Left lung (tissue), 4 donors: ENCODE measurements at regions not wholly inside any gene's neighbourhood (a gene's known extent, or its start where the extent isn't known, plus 50 kb on each side); places are given as distances from the start of the nearest gene placed in this dataset.

ENCODE experiments used
- ATAC-seq: fragments of 200-7000 bp; cut with Tn5 transposase; one replicate; pipeline ENCODE4 v1.9.1; 2020; ENCODE audit warnings: moderate library complexity
- DNase-seq, 4 donors: peaks; one replicate each; pipeline ENCODE4 v3.0.0-alpha.2; 2013 to 2020
- H3K27ac ChIP-seq, 2 donors: fragments of 200-600 bp; sonication (generic) in 1 of 2; one replicate each; pipeline versions ENCODE4 v1.5.0 to v1.8.0; 2020 to 2021
- H3K27me3 ChIP-seq, 2 donors: fragments of 200-600 bp; sonication (generic) in 1 of 2; one replicate each; pipeline versions ENCODE4 v1.5.0 to v1.8.0; 2020 to 2021
- H3K36me3 ChIP-seq, 2 donors: fragments of 200-600 bp; sonication (generic) in 1 of 2; one replicate each; pipeline versions ENCODE4 v1.5.0 to v1.8.0; 2020 to 2021
- H3K4me1 ChIP-seq, 2 donors: fragments of 200-600 bp; one replicate each; pipeline ENCODE4 v1.8.0; 2021
- H3K4me3 ChIP-seq, 2 donors: fragments of 200-600 bp; sonication (generic) in 1 of 2; one replicate each; pipeline versions ENCODE4 v1.5.0 to v1.8.0; 2020 to 2021; ENCODE audit warnings: mild to moderate bottlenecking in 1 of 2
- H3K9me3 ChIP-seq, 2 donors: fragments of 200-600 bp; sonication (generic) in 1 of 2; one replicate each; pipeline versions ENCODE4 v1.5.0 to v1.8.0; 2020 to 2021
- intact Hi-C, 2 donors: fragments of 100-400 bp; cut with DNase I; formaldehyde crosslinking; loops; one replicate each; pipeline versions ENCODE4 v1.11.2 to v1.14.2; 2022
- TF ChIP-seq, protein P1 (sequence below), 2 donors: fragments of 200-600 bp; sonication (generic) in 1 of 2; IDR thresholded peaks; one replicate each; pipeline versions ENCODE4 v1.5.0 to v1.8.0; 2021; ENCODE audit warnings: antibody characterized with exemption in 2 of 2
- donor health status: DM: no; HTN: yes; CAD: no.
- donor health status: DM: no; HTN: no; CAD: no.

DNA sequence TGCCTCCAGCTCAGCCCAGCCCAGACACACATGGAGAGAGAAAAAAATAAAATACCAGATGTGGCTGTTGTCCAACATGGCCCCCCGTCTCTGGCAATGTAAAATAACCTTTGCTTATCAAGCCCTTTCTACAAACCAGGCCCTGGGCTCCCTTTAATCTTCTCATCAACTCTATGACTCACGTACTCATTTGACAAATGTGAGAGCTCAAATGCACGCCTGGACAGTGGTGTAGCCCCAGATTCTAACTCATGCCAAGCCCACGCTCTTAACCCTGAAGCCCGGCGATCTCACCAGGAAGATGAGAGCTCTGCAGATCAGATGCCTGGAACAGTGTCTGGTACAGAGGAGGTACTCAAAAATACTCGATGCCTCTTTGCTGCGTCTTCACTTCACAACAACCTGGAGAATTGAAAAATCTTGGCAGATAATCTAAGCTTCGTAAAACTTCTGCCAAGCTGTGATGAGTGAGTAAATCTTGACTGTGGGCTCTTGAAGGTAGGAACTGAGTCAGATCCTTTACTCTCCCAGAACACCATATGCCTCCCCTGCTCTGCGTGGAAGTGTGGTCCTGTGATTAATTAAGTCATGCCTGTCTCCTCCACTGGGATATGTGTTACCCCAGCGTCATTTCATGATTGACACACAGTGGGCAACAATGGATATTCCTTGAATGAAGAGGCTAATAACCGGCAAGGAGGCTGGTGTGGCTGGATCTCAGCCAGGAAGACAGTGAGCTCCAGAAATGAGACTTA is 102.0 kb upstream of the FSTL4 start:
- H3K4me3 ChIP-seq = no peak overlapping the region
- DNase-seq (no peak), ATAC-seq (peak; percentile 27)
- intact Hi-C loops = no loop called here
- TF ChIP-seq, protein P1, sequence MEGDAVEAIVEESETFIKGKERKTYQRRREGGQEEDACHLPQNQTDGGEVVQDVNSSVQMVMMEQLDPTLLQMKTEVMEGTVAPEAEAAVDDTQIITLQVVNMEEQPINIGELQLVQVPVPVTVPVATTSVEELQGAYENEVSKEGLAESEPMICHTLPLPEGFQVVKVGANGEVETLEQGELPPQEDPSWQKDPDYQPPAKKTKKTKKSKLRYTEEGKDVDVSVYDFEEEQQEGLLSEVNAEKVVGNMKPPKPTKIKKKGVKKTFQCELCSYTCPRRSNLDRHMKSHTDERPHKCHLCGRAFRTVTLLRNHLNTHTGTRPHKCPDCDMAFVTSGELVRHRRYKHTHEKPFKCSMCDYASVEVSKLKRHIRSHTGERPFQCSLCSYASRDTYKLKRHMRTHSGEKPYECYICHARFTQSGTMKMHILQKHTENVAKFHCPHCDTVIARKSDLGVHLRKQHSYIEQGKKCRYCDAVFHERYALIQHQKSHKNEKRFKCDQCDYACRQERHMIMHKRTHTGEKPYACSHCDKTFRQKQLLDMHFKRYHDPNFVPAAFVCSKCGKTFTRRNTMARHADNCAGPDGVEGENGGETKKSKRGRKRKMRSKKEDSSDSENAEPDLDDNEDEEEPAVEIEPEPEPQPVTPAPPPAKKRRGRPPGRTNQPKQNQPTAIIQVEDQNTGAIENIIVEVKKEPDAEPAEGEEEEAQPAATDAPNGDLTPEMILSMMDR (IDR thresholded peaks at IDR 0.05) = no peak
- no peaks in the 10 kb centered on the region for H3K27me3 ChIP-seq
- H3K9me3 ChIP-seq = no peaks in the 10 kb centered on the region
- no peaks in the 10 kb centered on the region for H3K36me3 ChIP-seq
- no peaks in the 10 kb centered on the region for H3K4me1 ChIP-seq
- H3K27ac ChIP-seq = no peak overlapping the region

DNA sequence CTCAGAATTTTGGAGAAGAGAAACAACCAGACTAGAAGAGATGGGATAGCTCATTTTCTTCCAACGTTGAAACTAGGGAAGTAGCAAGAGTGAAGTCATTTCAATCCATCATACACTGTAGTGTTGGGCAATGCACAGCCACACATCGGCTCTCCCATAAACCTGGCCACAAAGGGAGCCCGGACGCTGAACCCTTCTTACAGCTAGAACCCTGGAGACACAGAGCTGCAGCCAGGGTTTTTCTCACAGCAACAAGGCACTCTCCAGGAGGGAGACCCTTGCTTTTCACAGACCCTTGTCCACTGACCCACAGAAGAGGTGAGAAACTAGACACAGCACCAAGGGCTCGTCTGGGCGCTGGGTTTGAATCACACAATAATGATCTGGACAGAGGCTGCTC is 101.4 kb upstream of the FSTL4 start:
- no peak overlapping the region for H3K27ac ChIP-seq
- TF ChIP-seq, protein P1 (IDR thresholded peaks at IDR 0.05) = no peak
- no peaks in the 10 kb centered on the region for H3K9me3 ChIP-seq
- DNase-seq (no peak), ATAC-seq (no peak)
- H3K4me1 ChIP-seq = no peaks in the 10 kb centered on the region
- H3K27me3 ChIP-seq = no peaks in the 10 kb centered on the region
- intact Hi-C loops = no loop called here
- no peak overlapping the region for H3K4me3 ChIP-seq
- no peaks in the 10 kb centered on the region for H3K36me3 ChIP-seq

DNA sequence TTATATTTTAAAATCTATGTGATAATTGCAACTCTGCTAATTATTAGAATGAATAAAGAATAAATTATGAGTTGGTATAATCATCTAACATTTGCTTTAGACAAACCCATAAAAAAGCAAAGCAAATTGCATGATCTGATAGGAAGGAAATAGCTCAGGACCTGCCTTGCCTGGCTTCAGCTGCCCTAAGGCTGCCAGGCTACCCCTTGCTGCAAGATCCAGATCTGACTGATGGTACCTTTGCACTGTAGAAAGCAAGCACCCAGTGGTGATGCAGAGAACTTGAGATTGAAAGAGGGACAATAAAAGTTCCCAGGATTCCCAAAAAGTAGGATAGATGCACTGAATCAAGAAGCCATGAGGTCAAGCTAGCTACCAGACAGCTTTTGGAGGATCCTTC is 100.9 kb upstream of the FSTL4 start:
- H3K27me3 ChIP-seq = no peaks in the 10 kb centered on the region
- no peak overlapping the region for H3K27ac ChIP-seq
- intact Hi-C loops = no loop called here
- ATAC-seq (no peak), DNase-seq (no peak)
- no peaks in the 10 kb centered on the region for H3K36me3 ChIP-seq
- no peaks in the 10 kb centered on the region for H3K4me1 ChIP-seq
- TF ChIP-seq, protein P1 (IDR thresholded peaks at IDR 0.05) = no peak
- H3K4me3 ChIP-seq = no peak overlapping the region
- no peaks in the 10 kb centered on the region for H3K9me3 ChIP-seq

DNA sequence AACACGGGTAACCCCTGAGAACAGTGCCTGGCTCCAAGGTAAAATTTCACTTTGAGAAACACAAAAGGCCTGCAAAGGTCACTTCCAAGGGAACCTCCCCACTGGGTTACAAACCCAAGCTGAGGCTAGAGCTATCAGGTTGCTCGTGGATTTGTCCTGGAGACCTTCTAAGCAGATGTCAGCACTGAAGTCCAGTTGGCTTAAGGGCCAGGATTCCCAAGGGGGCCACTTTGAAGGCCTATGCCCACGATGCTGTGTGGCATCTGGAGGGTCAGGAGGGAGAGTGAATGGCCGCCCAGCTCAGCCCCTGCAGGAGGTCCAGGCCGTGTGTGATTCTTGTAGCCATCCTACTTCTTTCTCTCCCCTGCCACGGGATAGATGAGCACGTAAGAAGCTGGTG is 100.2 kb upstream of the FSTL4 start:
- H3K4me3 ChIP-seq = no peak overlapping the region
- no peaks in the 10 kb centered on the region for H3K9me3 ChIP-seq
- TF ChIP-seq, protein P1 (IDR thresholded peaks at IDR 0.05) = no peak

DNA sequence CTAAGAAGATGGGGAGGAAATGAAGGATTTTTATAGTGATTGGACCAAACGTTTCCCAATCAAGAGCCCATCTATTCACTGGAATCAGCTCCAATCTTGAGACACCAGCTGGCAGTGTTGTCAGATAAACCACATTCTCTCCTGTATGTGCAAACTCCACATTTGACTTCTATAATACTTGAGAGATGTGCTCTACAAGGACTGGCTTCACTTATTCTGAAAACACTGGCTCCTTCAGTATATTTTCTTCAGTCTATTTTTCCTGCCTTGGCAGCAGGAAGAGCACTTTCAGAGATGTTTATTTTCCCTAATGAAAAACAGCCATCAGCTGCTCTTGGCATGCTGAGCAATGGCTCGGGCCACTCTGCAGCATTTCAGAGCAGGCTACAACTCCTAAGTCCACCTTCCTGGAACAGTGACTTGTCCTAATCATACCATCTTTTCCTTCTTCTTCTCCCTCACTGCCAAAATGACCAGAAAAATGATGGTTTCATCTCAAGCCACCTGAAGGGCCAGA is 96.9 kb upstream of the FSTL4 start:
- no peaks in the 10 kb centered on the region for H3K9me3 ChIP-seq
- ATAC-seq (peak; percentile 23), DNase-seq (peak in 2 of 4 donors; percentile 4 to 7)
- TF ChIP-seq, protein P1 (IDR thresholded peaks at IDR 0.05) = no peak
- no peak overlapping the region for H3K4me3 ChIP-seq
- H3K4me1 ChIP-seq = no peaks in the 10 kb centered on the region
- no peaks in the 10 kb centered on the region for H3K27me3 ChIP-seq
- no peaks in the 10 kb centered on the region for H3K36me3 ChIP-seq
- intact Hi-C loops = no loop called here
- H3K27ac ChIP-seq = no peak overlapping the region

More for the DNA sequence above, 100.2 kb upstream of the FSTL4 start:
- intact Hi-C loops = no loop called here
- H3K4me1 ChIP-seq = no peaks in the 10 kb centered on the region
- H3K27me3 ChIP-seq = no peaks in the 10 kb centered on the region
- no peak for DNase-seq
- no peak overlapping the region for H3K27ac ChIP-seq
- H3K36me3 ChIP-seq = no peaks in the 10 kb centered on the region
- ATAC-seq = no peak
